Spleen (tissue), 7 donors: ENCODE measurements at regions not wholly inside any gene's neighbourhood (a gene's known extent, or its start where the extent isn't known, plus 50 kb on each side); places are given as distances from the start of the nearest gene placed in this dataset.
"Not testable (repeated sequence)": the region's sequence is repeated elsewhere in the genome, so short reads cannot be mapped to it uniquely, and the experiment has no call there.

Experiments
- CTCF ChIP-seq, 11 experiments: fragments of 200-600 bp in 7 of 11; fragments of 450-650 bp in 4 of 11; sonication (generic) in 4 of 11; IDR thresholded peaks in 8 of 11; conservative IDR thresholded peaks in 3 of 11; 1 replicate in 7 of 11; 2 replicates in 4 of 11; pipeline versions ENCODE4 v1.4.0 to v1.8.0; 2016 to 2021; ENCODE audit warnings: antibody characterized with exemption in 11 of 11, inconsistent platforms in 4 of 11, mild to moderate bottlenecking in 1 of 11
- POLR2A ChIP-seq, 3 donors: fragments of 450-650 bp; IDR thresholded peaks; one replicate each; pipeline ENCODE4 v1.5.1; 2017; ENCODE audit warnings: antibody characterized with exemption in 3 of 3, mild to moderate bottlenecking in 1 of 3
- donor health status: DM: no; HTN: no; CAD: no; lungs with moderate emphysema.
- donor health status: DM: no; HTN: no; CAD: no.
- donor health status: DM: no; HTN: no; CAD: no.

- TF ChIP-seq CTCF (IDR thresholded peaks at IDR 0.05 in 8 of 11, conservative IDR thresholded peaks at IDR 0.05 in 3 of 11); POLR2A (IDR thresholded peaks at IDR 0.05): not testable (repeated sequence)
Measured at GRCh38 chr2:147269581-147269980, 575.2 kb upstream of the ACVR2A start.
